GM18858 (cell line): ENCODE measurements at regions not wholly inside any gene's neighbourhood (a gene's known extent, or its start where the extent isn't known, plus 50 kb on each side); places are given as distances from the start of the nearest gene placed in this dataset.

Experiments
- ATAC-seq: cut with Tn5 transposase; IDR thresholded peaks from one replicate; pipeline ENCODE4 v1.9.1; 2021; ENCODE audit not compliant: unreplicated experiment

GRCh38 chr20:50272724-50273446, 82.3 kb downstream of the CEBPB start:
- no peak for ATAC-seq

- ATAC-seq = no peak
These were observed 83.2 kb downstream of the CEBPB start for GRCh38 chr20:50273601-50274491.

GRCh38 chr20:50274570-50275430, 84.2 kb downstream of the CEBPB start:
- no peak for ATAC-seq

GRCh38 chr20:50276119-50277063, 85.8 kb downstream of the CEBPB start:
- ATAC-seq = no peak

- ATAC-seq = no peak
These were observed 86.4 kb downstream of the CEBPB start for GRCh38 chr20:50277064-50277415.

- ATAC-seq = no peak
These were observed 87.1 kb downstream of the CEBPB start for GRCh38 chr20:50277460-50278376.

- ATAC-seq = no peak
These were observed 87.7 kb downstream of the CEBPB start for GRCh38 chr20:50278377-50278683.

- no peak for ATAC-seq
These were observed 88.3 kb downstream of the CEBPB start for GRCh38 chr20:50278684-50279531.

GRCh38 chr20:50279988-50280850, 89.6 kb downstream of the CEBPB start:
- no peak for ATAC-seq

- ATAC-seq = no peak
These were observed 90.4 kb downstream of the CEBPB start for GRCh38 chr20:50280851-50281655.

- ATAC-seq = no peak
These were observed 91.4 kb downstream of the CEBPB start for GRCh38 chr20:50281831-50282591.

- ATAC-seq = no peak
These were observed 92.1 kb downstream of the CEBPB start for GRCh38 chr20:50282592-50283241.

GRCh38 chr20:50283370-50283769, 92.7 kb downstream of the CEBPB start:
- ATAC-seq = no peak

- no peak for ATAC-seq
These were observed 93.5 kb downstream of the CEBPB start for GRCh38 chr20:50283922-50284810.
